RWPE1 (cell line): ENCODE measurements at regions not wholly inside any gene's neighbourhood (a gene's known extent, or its start where the extent isn't known, plus 50 kb on each side); places are given as distances from the start of the nearest gene placed in this dataset.

Source experiments
- CTCF ChIA-PET: fragments of 350-600 bp; sonication (Branson Sonifier 250); formaldehyde crosslinking; extraction: SDS; loops from one replicate; lab custom pipeline; 2021; lab: Yijun Ruan, JAX
- POLR2A ChIA-PET: fragments of 400-600 bp; formaldehyde crosslinking; extraction: SDS; loops from one replicate; lab custom pipeline; 2020; ENCODE audit warnings: antibody characterized with exemption; ENCODE audit not compliant: low non-redundant PET; lab: Yijun Ruan, JAX
- DNase-seq: peaks from one replicate; pipeline ENCODE4 v3.0.0; 2012; ENCODE audit warnings: low spot score
- H3K27ac ChIP-seq: fragments of 450-650 bp; 2 replicates; pipeline ENCODE4 v1.5.1; 2017
- CTCF ChIP-seq: fragments of 450-650 bp; conservative IDR thresholded peaks from 2 replicates; pipeline ENCODE4 v1.5.1; 2017; ENCODE audit warnings: low read depth, mild to moderate bottlenecking

- CTCF ChIA-PET: no interaction called here
Observed at GRCh38 chr12:105812366-105812765, 326.4 kb downstream of the NUAK1 start.

GRCh38 chr12:105813201-105813600 is 325.6 kb downstream of the NUAK1 start:
- no peak for TF ChIP-seq CTCF
- CTCF ChIA-PET: no interaction called here
- DNase-seq: no peak
- H3K27ac ChIP-seq: no peak overlapping the region
- POLR2A ChIA-PET: no interaction called here

More at GRCh38 chr12:105812366-105812765, 326.4 kb downstream of the NUAK1 start:
- TF ChIP-seq CTCF: no peak
- DNase-seq: no peak
- no peak overlapping the region for H3K27ac ChIP-seq
- POLR2A ChIA-PET: no interaction called here

- ChIA-PET POLR2A (no interaction called here), CTCF (no interaction called here)
- TF ChIP-seq CTCF: no peak
- no peak overlapping the region for H3K27ac ChIP-seq
- DNase-seq: no peak
Observed at GRCh38 chr12:105814283-105814682, 324.5 kb downstream of the NUAK1 start.

- DNase-seq: no peak
Observed at GRCh38 chr12:105819549-105819948, 319.2 kb downstream of the NUAK1 start.

GRCh38 chr12:105820429-105821125 is 318.2 kb downstream of the NUAK1 start:
- no peak overlapping the region for H3K27ac ChIP-seq
- ChIA-PET CTCF (no interaction called here), POLR2A (no interaction called here)
- DNase-seq: no peak
- TF ChIP-seq CTCF: no peak

More at GRCh38 chr12:105819549-105819948, 319.2 kb downstream of the NUAK1 start:
- no peak for TF ChIP-seq CTCF
- CTCF ChIA-PET: no interaction called here
- H3K27ac ChIP-seq: no peak overlapping the region
- POLR2A ChIA-PET: no interaction called here

- ChIA-PET POLR2A (no interaction called here), CTCF (no interaction called here)
- no peak for TF ChIP-seq CTCF
- DNase-seq: no peak
- no peak overlapping the region for H3K27ac ChIP-seq
Observed at GRCh38 chr12:105822131-105823105, 316.3 kb downstream of the NUAK1 start.
